Vagina (tissue), 2 donors: ENCODE measurements at regions not wholly inside any gene's neighbourhood (a gene's known extent, or its start where the extent isn't known, plus 50 kb on each side); places are given as distances from the start of the nearest gene placed in this dataset.

ENCODE experiments used
- POLR2A ChIP-seq, 2 donors: fragments of 450-650 bp; IDR thresholded peaks; one replicate each; pipeline ENCODE4 v1.6.1; 2017; ENCODE audit warnings: antibody characterized with exemption in 2 of 2, mild to moderate bottlenecking in 2 of 2, moderate library complexity in 2 of 2
- TF ChIP-seq, protein P1 (sequence below), 3 experiments: fragments of 450-650 bp in 2 of 3; fragments of 200-600 bp in 1 of 3; sonication (generic) in 1 of 3; IDR thresholded peaks; one replicate each; pipeline ENCODE4 v1.5.1; 2017 to 2019; ENCODE audit warnings: antibody characterized with exemption in 3 of 3, mild to moderate bottlenecking in 2 of 3, moderate library complexity in 2 of 3

DNA sequence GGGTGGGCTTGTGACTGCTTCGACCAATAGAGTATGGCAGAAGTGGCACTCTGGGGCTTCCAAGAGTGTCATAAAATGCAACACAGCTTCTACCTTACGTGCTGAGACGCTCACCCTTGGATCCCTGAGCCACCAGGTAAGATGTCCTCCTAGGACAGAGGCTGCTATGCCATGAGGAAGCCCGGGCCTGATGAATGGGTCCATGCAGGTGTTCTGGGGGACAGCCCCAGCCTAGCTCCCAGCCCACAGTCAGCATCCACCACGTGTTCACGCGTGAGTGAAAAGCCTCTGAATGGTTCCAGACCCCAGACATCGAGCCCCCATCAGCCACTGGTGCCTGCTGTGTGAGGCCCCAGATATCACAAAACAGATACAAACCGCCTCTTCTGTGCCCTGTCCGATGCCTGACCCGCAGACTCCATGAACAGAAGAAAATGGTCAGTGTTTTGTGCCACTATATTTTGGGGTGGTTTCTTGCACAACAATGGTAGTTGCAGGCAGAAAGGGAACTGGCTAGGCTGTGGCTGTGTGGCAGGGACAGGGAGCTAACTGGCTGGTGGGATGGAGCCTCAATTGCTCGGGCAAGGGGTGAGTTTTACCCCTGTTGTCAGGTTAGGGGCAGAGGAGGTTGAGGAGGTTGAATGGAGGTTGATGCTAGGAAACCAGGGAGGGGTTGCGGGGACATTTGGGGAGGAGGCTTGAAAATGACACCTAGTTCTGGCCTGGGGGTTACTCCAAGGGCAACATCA is 92.2 kb downstream of the LINGO1 start:
- TF ChIP-seq, protein P1, sequence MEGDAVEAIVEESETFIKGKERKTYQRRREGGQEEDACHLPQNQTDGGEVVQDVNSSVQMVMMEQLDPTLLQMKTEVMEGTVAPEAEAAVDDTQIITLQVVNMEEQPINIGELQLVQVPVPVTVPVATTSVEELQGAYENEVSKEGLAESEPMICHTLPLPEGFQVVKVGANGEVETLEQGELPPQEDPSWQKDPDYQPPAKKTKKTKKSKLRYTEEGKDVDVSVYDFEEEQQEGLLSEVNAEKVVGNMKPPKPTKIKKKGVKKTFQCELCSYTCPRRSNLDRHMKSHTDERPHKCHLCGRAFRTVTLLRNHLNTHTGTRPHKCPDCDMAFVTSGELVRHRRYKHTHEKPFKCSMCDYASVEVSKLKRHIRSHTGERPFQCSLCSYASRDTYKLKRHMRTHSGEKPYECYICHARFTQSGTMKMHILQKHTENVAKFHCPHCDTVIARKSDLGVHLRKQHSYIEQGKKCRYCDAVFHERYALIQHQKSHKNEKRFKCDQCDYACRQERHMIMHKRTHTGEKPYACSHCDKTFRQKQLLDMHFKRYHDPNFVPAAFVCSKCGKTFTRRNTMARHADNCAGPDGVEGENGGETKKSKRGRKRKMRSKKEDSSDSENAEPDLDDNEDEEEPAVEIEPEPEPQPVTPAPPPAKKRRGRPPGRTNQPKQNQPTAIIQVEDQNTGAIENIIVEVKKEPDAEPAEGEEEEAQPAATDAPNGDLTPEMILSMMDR (IDR thresholded peaks at IDR 0.05): no peak
- TF ChIP-seq POLR2A (IDR thresholded peaks at IDR 0.05): no peak
